Neural progenitor cell (in vitro differentiated cells): ENCODE measurements at regions not wholly inside any gene's neighbourhood (a gene's known extent, or its start where the extent isn't known, plus 50 kb on each side); places are given as distances from the start of the nearest gene placed in this dataset.

ENCODE experiments used
- EZH2 ChIP-seq: fragments of 200-600 bp; sonication (generic); IDR thresholded peaks from 2 replicates; pipeline ENCODE4 v1.6.1; 2017; ENCODE audit warnings: antibody characterized with exemption, mild to moderate bottlenecking, moderate library complexity
- EZH2phosphoT487 ChIP-seq: fragments of 200-600 bp; sonication (generic); IDR thresholded peaks from 2 replicates; pipeline ENCODE4 v1.6.1; 2017; ENCODE audit warnings: antibody characterized with exemption
- TF ChIP-seq, protein P1 (sequence below): fragments of 200-600 bp; sonication (generic); IDR thresholded peaks from 2 replicates; pipeline ENCODE4 v1.5.1; 2017; ENCODE audit warnings: antibody characterized with exemption, mild to moderate bottlenecking

DNA sequence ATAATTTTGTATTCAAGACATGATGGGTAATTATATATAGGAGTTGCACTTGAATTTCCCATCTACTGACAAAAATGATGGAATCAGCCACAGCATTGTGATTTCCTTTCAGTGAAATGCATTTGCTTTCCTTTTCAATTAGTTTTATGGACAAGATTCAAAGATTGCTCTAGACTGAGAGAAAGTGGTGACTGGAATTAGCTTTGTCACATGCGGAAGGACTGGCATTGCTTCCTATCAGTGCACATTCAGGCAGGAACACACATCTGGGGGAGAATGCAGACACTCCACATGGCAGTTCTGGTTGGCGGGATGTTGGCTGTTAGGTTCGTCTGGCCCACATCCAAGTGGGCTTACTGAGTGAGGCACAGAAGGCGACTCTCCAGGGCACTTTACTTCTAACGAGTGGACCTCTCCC, 399.3 kb upstream of the RGMA start:
- TF ChIP-seq, protein P1, sequence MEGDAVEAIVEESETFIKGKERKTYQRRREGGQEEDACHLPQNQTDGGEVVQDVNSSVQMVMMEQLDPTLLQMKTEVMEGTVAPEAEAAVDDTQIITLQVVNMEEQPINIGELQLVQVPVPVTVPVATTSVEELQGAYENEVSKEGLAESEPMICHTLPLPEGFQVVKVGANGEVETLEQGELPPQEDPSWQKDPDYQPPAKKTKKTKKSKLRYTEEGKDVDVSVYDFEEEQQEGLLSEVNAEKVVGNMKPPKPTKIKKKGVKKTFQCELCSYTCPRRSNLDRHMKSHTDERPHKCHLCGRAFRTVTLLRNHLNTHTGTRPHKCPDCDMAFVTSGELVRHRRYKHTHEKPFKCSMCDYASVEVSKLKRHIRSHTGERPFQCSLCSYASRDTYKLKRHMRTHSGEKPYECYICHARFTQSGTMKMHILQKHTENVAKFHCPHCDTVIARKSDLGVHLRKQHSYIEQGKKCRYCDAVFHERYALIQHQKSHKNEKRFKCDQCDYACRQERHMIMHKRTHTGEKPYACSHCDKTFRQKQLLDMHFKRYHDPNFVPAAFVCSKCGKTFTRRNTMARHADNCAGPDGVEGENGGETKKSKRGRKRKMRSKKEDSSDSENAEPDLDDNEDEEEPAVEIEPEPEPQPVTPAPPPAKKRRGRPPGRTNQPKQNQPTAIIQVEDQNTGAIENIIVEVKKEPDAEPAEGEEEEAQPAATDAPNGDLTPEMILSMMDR = no peak
- TF ChIP-seq EZH2 (no peak), EZH2phosphoT487 (no peak)
